ENCODE measurements at regions not wholly inside any gene's neighbourhood (a gene's known extent, or its start where the extent isn't known, plus 50 kb on each side); places are given as distances from the start of the nearest gene placed in this dataset.

DNA sequence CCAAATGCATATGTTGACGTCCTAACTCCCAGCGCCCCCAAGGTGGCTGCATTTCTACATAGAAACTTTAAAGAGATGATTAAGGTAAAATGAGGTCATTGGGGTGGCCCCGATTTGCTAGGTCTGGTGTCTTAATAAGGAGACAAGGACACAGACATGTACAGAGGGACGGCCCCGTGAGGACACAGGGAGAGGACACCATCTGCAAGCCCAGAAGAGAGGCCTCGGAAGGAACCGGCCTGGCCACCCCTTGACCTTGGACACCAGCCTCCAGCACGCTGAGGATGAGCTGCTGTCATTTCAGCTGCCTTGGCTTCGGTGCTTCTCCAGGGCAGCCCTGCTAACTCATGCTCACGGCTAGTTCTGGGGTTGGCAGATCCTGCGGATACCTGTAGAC is 73.2 kb downstream of the MRPL36 start:
- H3K36me3 Mint-ChIP-seq (ENCODE audit: insufficient read depth, unreplicated experiment), result no peaks in the 10 kb centered on the region
- no peaks in the 10 kb centered on the region for H3K4me1 ChIP-seq
- H3K27me3 ChIP-seq (replicated peaks; ENCODE audit: control insufficient read depth, insufficient read depth, low read length), result no peaks in the 10 kb centered on the region
- no TSS peak for BruUV-seq (replicated peaks)
- H3K4me1 Mint-ChIP-seq (ENCODE audit: low read depth, unreplicated experiment), result no peaks in the 10 kb centered on the region
- H3K4me3 ChIP-seq (ENCODE audit: low read depth, low read length), result no peak overlapping the region
- POLR2A ChIA-PET, result no interaction called here
- H3K27me3 Mint-ChIP-seq (ENCODE audit: insufficient read depth, unreplicated experiment), result peaks cover 7% of the 10 kb centered on the region
- H3K4me3 Mint-ChIP-seq (ENCODE audit: unreplicated experiment), result no peak overlapping the region
- H3K9me3 ChIP-seq, result no peaks in the 10 kb centered on the region
- intact Hi-C loops (cut with micrococcal nuclease; ENCODE audit: unreplicated experiment), result no loop called here
- TF ChIP-seq, protein P1, sequence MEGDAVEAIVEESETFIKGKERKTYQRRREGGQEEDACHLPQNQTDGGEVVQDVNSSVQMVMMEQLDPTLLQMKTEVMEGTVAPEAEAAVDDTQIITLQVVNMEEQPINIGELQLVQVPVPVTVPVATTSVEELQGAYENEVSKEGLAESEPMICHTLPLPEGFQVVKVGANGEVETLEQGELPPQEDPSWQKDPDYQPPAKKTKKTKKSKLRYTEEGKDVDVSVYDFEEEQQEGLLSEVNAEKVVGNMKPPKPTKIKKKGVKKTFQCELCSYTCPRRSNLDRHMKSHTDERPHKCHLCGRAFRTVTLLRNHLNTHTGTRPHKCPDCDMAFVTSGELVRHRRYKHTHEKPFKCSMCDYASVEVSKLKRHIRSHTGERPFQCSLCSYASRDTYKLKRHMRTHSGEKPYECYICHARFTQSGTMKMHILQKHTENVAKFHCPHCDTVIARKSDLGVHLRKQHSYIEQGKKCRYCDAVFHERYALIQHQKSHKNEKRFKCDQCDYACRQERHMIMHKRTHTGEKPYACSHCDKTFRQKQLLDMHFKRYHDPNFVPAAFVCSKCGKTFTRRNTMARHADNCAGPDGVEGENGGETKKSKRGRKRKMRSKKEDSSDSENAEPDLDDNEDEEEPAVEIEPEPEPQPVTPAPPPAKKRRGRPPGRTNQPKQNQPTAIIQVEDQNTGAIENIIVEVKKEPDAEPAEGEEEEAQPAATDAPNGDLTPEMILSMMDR (IDR thresholded peaks at IDR 0.05; ENCODE audit: insufficient read depth in 1 of 2, low read depth in 1 of 2, low read length in 1 of 2, severe bottlenecking in 1 of 2, unreplicated experiment in 1 of 2), result no peak
- no peak for DNase-seq
- no peaks in the 10 kb centered on the region for H3K36me3 ChIP-seq (ENCODE audit: control insufficient read depth, insufficient read depth, low read length)
- CTCF ChIA-PET, result no interaction called here
- no peaks in the 10 kb centered on the region for H3K9me3 Mint-ChIP-seq (ENCODE audit: unreplicated experiment)
- no peak overlapping the region for H3K27ac Mint-ChIP-seq (ENCODE audit: unreplicated experiment)

DNA sequence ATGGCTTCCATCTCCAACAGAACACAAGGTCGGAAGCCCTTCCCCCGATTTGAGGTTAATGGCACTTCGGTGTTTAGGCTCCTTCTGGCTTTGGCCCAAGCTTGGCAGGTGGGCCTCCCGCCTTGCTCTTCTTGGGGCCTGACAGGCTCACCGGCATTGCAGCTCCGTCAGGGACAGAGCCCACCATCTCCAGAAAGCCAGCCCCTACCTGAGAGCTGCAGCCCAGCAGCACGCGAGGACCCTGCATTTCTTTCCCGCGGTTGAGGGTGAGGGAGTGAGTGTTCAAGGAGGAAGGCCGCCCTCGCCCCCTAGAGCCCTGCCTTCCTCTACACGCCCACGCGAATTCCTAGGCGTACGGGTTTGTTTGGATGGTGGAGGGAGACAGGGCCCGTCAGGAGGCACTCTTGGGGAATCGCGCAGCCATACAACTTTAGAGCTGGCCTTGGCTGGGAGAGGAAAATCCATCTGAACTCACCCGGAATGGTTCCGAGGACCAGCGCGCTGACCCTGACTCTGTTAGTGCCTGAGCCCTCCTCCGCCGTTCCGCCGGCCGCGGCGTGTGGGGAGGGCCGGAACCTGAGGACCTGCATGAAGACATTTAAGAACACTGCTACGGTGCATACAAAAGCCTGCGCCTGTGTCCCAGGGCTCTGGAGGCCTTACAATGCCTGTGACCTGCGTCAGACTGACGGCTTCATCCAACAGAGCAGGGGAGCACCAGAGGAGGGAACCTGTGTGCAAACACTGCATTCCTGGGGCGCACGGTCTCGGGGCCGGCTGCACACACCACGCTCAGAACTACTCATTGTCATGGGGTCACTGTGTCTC is 73.8 kb downstream of the MRPL36 start:
- no TSS peak for BruUV-seq (replicated peaks)
- intact Hi-C loops (cut with micrococcal nuclease; ENCODE audit: unreplicated experiment), result no loop called here
- no peaks in the 10 kb centered on the region for H3K36me3 Mint-ChIP-seq (ENCODE audit: insufficient read depth, unreplicated experiment)
- Histone ChIP-seq H3K9me3 (no peaks in the 10 kb centered on the region), H3K4me1 (no peaks in the 10 kb centered on the region), H3K36me3 (ENCODE audit: control insufficient read depth, insufficient read depth, low read length) (no peaks in the 10 kb centered on the region), H3K4me3 (ENCODE audit: low read depth, low read length) (no peak overlapping the region), H3K27me3 (replicated peaks; ENCODE audit: control insufficient read depth, insufficient read depth, low read length) (no peaks in the 10 kb centered on the region)
- peaks cover 7% of the 10 kb centered on the region for H3K27me3 Mint-ChIP-seq (ENCODE audit: insufficient read depth, unreplicated experiment)
- no peaks in the 10 kb centered on the region for H3K4me1 Mint-ChIP-seq (ENCODE audit: low read depth, unreplicated experiment)
- no peak for DNase-seq
- H3K9me3 Mint-ChIP-seq (ENCODE audit: unreplicated experiment), result no peaks in the 10 kb centered on the region
- no peak overlapping the region for H3K4me3 Mint-ChIP-seq (ENCODE audit: unreplicated experiment)
- H3K27ac Mint-ChIP-seq (ENCODE audit: unreplicated experiment), result no peak overlapping the region
- CTCF ChIA-PET, result no interaction called here
- TF ChIP-seq, protein P1 (IDR thresholded peaks at IDR 0.05; ENCODE audit: insufficient read depth in 1 of 2, low read depth in 1 of 2, low read length in 1 of 2, severe bottlenecking in 1 of 2, unreplicated experiment in 1 of 2), result no peak
- POLR2A ChIA-PET, result no interaction called here

DNA sequence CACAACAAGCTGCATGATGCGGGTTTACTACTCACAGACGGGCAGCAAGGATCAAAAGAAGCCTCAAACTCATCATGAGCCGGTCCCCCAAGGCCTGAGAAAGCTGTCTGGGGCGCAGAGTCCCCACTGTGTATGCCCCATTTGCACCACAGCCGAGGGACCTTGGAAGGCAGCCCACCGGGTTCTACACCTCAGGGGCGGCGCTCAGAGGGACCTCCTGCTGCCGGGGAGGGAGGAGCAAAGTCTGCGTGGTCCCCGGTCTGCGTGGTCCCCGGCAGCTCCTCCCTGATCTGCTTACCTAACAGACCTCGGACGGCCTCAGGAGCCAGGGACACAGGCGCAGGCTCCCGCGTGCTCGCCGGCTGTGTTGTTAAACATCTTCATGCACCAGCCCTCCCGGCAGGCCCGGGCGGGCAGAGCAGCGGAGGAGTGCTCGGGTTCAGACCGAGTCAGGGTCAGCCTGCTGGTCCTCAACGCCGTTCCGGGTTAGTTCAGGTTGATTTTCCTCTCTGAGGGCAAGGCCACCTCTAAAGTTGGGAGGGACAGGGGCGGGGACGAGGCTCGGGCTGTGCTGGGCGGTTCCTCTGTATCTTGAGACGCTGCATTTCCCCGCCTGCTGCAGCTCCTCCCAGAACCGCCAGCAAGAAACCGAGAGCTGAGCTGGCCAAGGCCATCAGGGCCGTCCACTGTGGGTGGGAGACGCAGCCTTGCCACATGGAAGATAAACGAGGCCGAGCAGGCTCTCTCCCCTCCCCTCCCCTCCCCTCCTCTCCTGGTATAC is 74.6 kb downstream of the MRPL36 start:
- Histone ChIP-seq H3K4me3 (ENCODE audit: low read depth, low read length) (no peak overlapping the region), H3K4me1 (no peaks in the 10 kb centered on the region), H3K27me3 (replicated peaks; ENCODE audit: control insufficient read depth, insufficient read depth, low read length) (no peaks in the 10 kb centered on the region), H3K36me3 (ENCODE audit: control insufficient read depth, insufficient read depth, low read length) (no peaks in the 10 kb centered on the region), H3K9me3 (no peaks in the 10 kb centered on the region)
- BruUV-seq (replicated peaks), result no TSS peak
- POLR2A ChIA-PET, result no interaction called here
- no peaks in the 10 kb centered on the region for H3K4me1 Mint-ChIP-seq (ENCODE audit: low read depth, unreplicated experiment)
- intact Hi-C loops (cut with micrococcal nuclease; ENCODE audit: unreplicated experiment), result no loop called here
- CTCF ChIA-PET, result no interaction called here
- no peak overlapping the region for H3K27ac Mint-ChIP-seq (ENCODE audit: unreplicated experiment)
- TF ChIP-seq, protein P1 (IDR thresholded peaks at IDR 0.05; ENCODE audit: insufficient read depth in 1 of 2, low read depth in 1 of 2, low read length in 1 of 2, severe bottlenecking in 1 of 2, unreplicated experiment in 1 of 2), result no peak
- DNase-seq, result peak in 1 of 2 experiments; percentile 26
- H3K27me3 Mint-ChIP-seq (ENCODE audit: insufficient read depth, unreplicated experiment), result peaks cover 5% of the 10 kb centered on the region
- H3K36me3 Mint-ChIP-seq (ENCODE audit: insufficient read depth, unreplicated experiment), result no peaks in the 10 kb centered on the region
- no peaks in the 10 kb centered on the region for H3K9me3 Mint-ChIP-seq (ENCODE audit: unreplicated experiment)
- no peak overlapping the region for H3K4me3 Mint-ChIP-seq (ENCODE audit: unreplicated experiment)
